HG02870 (cell line): ENCODE measurements at regions not wholly inside any gene's neighbourhood (a gene's known extent, or its start where the extent isn't known, plus 50 kb on each side); places are given as distances from the start of the nearest gene placed in this dataset.

Experiments used
- ATAC-seq: cut with Tn5 transposase; IDR thresholded peaks from one replicate; pipeline ENCODE4 v1.9.1; 2021; ENCODE audit warnings: mild to moderate bottlenecking, moderate library complexity; ENCODE audit not compliant: unreplicated experiment

- no peak for ATAC-seq
These were observed 101.9 kb downstream of the GAS2L3 start for GRCh38 chr12:100675432-100675831.

DNA sequence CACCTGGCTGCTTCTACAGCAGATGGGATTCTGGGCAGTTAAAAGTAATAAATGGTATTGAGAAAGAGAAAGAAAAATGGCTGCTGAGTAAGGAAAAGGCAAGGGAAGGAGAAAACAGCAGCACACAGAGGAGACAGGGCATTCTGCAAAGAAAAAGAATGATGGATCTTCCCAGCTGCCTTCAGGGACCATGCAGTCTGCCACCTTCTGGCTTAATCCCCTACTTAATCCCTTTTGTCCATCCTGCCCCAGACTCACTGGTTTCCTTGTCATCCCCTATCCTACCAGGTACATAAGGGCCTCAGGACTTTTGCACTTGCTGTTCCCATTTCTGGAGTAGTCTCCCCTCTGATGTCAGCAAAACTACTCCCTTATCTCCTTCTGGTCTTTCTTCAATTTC, 107.6 kb downstream of the GAS2L3 start:
- ATAC-seq = no peak

GRCh38 chr12:100682178-100682577, 108.7 kb downstream of the GAS2L3 start:
- no peak for ATAC-seq

- ATAC-seq = no peak
These were observed 106.9 kb upstream of the ANO4 start for GRCh38 chr12:100687686-100688085.

GRCh38 chr12:100688451-100688864, 106.1 kb upstream of the ANO4 start:
- ATAC-seq = no peak

DNA sequence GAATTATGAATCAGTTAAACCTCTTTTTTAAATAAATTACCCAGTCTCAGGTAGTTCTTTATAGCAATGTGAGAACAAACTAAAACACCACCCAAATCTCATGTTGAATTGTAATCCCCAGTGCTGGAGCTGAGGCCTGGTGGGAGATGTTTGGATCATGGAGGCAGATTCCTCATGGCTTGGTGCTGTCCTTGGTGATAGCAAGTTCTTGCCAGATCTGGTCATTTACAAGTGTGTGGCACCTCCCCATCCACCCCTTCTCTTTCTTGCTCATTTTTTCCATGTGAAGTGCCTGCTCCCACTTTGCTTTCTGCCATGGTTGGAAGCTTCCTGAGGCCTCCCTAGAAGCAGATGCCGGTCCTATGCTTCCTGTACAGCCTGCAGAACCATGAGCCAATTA, 102.1 kb upstream of the ANO4 start:
- ATAC-seq = no peak

- ATAC-seq = no peak
These were observed 96.1 kb upstream of the ANO4 start for GRCh38 chr12:100698518-100698917.

DNA sequence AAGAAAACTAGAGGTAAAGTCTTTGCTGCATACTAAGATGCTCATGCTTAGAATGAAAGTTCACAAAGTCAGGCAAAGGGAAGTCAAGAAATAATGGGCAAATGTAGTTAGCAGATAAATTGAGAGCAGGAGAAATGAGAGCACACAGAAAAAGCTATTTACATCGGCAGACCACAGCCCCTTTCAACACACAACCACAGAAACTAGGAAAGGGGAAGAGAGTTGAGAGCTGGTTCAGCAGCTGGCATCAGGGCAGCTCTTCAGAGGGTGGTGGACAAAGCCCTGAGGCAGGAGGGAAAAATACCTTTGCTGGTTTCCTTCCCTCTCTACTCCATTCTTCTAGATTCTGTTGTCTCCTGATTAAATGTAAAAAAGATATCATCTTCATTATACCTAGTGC, 95.4 kb upstream of the ANO4 start:
- ATAC-seq = peak; percentile 82

DNA sequence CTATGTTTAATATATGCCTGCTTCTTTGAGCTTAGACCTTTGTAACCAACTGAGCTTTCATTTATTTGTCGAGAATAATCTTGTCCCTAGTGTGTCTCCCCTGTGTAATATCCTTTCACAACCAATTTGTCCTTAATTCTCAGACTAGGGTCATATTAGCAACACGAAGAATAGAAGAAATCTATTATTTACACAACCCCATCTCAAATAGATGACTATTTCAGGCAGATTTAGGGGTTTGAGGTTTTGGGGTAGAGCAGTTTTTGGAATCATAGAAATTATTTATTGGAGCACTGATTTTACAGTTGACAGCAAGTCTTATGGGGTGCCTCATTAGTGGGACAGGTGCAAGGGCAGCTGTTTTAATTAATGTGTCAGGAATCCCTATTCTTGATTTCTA, 91.2 kb upstream of the ANO4 start:
- no peak for ATAC-seq

- ATAC-seq = no peak
These were observed 90.7 kb upstream of the ANO4 start for GRCh38 chr12:100703868-100704267.

DNA sequence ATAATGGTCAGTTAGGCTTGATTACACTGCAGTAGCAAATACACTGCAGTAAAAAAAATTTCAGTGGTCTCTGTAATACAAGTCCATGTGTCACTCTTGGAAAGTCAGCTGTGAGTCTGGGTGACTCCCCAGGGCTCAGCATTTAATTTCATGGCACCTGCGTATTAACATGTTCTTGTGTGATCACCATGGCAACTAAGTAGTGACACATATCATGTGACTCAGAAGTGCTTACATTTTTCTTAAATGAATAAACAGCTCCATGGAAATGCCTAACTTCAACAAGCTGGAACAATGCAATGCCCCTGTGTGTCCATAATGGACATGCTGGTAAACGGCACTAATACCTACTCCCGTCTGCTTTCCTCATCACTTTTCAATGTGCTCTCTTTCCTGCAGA, 88.5 kb upstream of the ANO4 start:
- no peak for ATAC-seq

- ATAC-seq = no peak
These were observed 86.0 kb upstream of the ANO4 start for GRCh38 chr12:100708591-100708990.

DNA sequence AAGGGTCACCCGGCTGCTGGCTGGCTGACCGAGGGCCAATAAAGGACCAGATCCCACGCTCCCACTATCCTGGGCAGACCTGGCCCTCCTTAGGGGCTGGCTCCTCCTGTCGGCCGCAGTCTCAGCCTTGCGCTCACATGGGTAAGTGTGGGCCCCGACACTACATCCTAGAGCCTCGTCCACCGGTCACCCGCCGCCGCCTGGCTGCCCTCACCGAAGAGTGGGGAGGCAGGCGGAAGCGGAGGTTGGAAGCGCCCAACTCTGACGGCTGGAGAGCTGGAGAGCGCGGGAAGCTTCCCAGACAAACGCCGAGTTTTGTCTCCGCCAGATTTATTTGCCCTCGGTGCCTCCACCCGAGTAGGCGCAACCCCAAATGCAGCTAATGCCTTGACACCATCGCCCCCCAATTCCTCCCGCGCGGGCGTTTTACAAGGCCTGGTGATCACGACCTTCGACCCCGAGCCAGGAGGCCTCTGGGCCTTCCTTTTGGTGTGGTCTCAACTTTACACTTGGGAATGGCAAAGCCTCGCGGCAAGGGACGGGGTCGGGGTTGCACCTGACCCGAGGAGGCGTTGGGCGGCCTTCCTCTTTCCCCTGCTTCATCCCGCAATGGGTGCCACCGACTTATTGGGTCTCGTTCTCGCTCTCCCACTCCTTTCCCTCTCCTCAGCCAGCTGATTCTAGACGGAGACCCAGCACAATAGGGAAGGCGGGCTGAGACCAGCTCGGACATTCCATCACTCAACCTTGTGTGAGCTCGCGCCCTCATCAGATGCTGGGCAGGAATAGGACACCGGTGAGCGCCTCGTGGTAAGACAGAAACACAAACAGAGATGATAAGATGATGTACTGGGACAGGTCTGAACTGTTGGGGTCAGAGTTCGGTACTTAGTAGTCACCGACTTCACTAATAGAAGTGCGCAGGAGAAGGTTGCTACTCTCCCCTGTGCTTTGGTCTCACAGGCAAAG, 78.3 kb upstream of the ANO4 start:
- no peak for ATAC-seq

- no peak for ATAC-seq
These were observed 77.4 kb upstream of the ANO4 start for GRCh38 chr12:100716945-100717732.

- ATAC-seq = no peak
These were observed 76.9 kb upstream of the ANO4 start for GRCh38 chr12:100717733-100718067.

DNA sequence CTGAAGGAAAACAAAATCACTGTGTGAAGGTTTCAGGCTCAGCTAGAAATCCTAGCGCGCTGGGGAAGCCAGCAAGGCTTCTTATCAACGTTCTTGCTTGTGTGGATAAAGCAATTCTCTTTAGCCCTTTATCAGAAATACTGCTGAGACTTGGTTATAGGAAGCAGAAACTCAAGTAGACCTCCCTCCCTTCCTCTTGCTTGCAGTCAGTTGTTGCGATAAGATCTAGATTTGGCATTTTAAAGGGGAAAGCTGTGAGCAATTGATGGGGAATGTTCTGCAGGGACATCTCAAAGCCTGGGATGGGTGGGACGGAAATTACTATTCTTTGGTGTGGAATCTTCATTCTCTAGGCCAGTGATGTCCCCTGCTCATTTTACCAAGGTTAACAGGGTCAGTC, 76.4 kb upstream of the ANO4 start:
- ATAC-seq = no peak

GRCh38 chr12:100720016-100720654, 74.4 kb upstream of the ANO4 start:
- no peak for ATAC-seq

GRCh38 chr12:100721169-100721568, 73.4 kb upstream of the ANO4 start:
- ATAC-seq = no peak

DNA sequence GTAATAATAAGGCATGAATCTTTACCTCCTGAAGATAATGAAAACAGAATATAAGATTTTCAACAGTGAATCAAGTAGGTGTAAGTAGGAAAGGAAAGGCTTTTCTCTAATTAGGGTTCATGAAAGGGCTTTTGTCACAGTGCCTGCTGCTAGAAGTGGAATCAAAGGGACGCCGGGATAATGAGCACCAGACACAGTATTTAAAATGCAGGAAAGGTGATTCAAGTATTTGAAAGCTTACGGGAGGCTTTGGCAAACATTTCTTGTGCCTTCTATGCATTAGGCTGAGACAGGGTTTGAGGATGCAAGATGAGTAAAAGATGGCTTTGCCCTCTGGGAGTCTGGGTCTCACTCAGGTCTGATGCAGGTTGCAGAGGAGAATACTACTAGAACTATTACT, 70.5 kb upstream of the ANO4 start:
- no peak for ATAC-seq

DNA sequence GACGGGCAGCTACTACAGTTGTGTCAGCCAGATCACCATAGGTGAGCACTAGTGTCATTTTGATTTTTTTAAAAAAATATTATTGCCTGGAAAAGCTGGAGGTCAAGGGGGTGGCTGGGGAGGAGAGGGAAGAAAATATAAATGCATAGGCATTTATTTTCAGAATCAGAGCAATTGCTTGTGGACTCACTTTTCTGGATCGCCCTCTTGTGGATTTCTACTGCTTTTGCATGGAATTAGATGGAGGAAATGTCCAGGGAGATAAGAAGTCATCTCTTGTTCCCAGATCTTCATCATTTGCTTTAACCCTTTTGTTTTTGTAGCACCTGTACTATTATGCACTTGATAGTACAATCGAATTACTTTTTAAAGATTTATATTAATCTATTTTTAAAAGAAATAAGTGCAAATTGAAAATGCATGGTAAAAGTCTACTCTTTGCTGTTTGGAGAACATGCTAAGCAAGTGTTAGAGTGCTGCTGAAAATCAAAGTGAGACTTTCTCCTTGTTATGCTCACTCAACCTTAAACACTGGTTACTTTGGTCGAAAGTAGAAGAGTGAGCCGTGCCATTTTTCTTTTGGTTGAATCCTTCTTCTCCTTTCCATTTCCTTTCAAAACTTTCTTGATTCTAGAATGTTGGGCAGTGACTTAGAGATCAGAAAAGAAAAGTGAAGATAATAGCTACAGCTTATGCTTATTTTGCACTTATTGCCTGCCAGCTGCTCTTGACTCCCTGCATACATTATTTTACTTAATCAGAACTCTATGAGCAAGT, 60.6 kb upstream of the ANO4 start:
- ATAC-seq = peak; percentile 91

DNA sequence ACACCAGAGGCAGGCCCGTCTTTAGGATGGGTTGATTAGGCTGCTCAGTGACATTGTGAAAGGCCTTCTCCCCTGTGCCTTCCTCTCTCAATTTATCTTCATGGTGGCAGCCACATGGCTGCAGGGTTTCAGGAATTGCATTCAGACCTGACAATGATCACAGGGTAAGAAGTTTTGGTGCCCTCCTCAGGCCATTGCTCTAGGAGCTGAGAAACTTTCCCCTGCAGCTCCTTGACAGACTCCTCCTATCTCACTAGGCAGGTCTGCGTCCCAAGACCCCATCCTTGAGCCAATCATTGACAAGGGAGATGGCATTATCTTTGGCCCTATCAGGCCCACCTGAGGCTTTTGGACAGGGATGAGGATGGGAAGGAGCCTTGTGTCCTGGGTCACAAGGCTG, 57.4 kb upstream of the ANO4 start:
- no peak for ATAC-seq
